Trophoblast cell (in vitro differentiated cells and primary cell): ENCODE measurements at regions not wholly inside any gene's neighbourhood (a gene's known extent, or its start where the extent isn't known, plus 50 kb on each side); places are given as distances from the start of the nearest gene placed in this dataset.
A peak's percentile ranks its signal among the peaks of the same experiment; 100 is the strongest.

ENCODE experiments used
- DNase-seq, 2 donors: peaks; one replicate each; pipeline ENCODE4 v3.0.0-alpha.2; 2016
- H2AFZ ChIP-seq: 2 replicates; pipeline ENCODE4 v1.6.1; 2013; ENCODE audit warnings: low read length, moderate library complexity, mild to moderate bottlenecking; ENCODE audit not compliant: insufficient read depth, poor library complexity
- H2AK5ac ChIP-seq: 2 replicates; pipeline ENCODE4 v1.6.1; 2013; ENCODE audit warnings: mild to moderate bottlenecking, low read length
- H2BK120ac ChIP-seq: 2 replicates; pipeline ENCODE4 v1.6.1; 2013; ENCODE audit warnings: low read length, mild to moderate bottlenecking, moderate library complexity; ENCODE audit not compliant: insufficient read depth, poor library complexity
- H2BK12ac ChIP-seq: 2 replicates; pipeline ENCODE4 v1.6.1; 2013; ENCODE audit warnings: mild to moderate bottlenecking, low read length, moderate library complexity
- H2BK5ac ChIP-seq: 2 replicates; pipeline ENCODE4 v1.6.1; 2013; ENCODE audit warnings: low read length, low read depth, moderate library complexity, mild to moderate bottlenecking; ENCODE audit not compliant: poor library complexity
- H3K14ac ChIP-seq: 2 replicates; pipeline ENCODE4 v1.6.1; 2013; ENCODE audit warnings: mild to moderate bottlenecking, low read length
- H3K18ac ChIP-seq: 2 replicates; pipeline ENCODE4 v1.6.1; 2013; ENCODE audit warnings: mild to moderate bottlenecking, low read length
- H3K23ac ChIP-seq: 2 replicates; pipeline ENCODE4 v1.6.1; 2013; ENCODE audit warnings: low read length
- H3K27ac ChIP-seq: 2 replicates; pipeline ENCODE4 v1.5.1; 2013; ENCODE audit warnings: low read depth, mild to moderate bottlenecking, inconsistent platforms, low read length, moderate library complexity
- H3K27me3 ChIP-seq: 2 replicates; pipeline ENCODE4 v1.6.1; 2013; ENCODE audit warnings: inconsistent platforms, mild to moderate bottlenecking, low read length, moderate library complexity; ENCODE audit not compliant: insufficient read depth
- H3K36me3 ChIP-seq, 2 experiments: 1 replicate in 1 of 2; 2 replicates in 1 of 2; pipeline ENCODE4 v1.6.1; 2013; ENCODE audit warnings: low read length in 2 of 2, mild to moderate bottlenecking in 2 of 2, moderate library complexity in 1 of 2; ENCODE audit not compliant: insufficient read depth in 2 of 2, control insufficient read depth in 1 of 2
- H3K4ac ChIP-seq: 2 replicates; pipeline ENCODE4 v1.6.1; 2013; ENCODE audit warnings: low read depth, mild to moderate bottlenecking, low read length, moderate library complexity
- H3K4me1 ChIP-seq, 2 experiments: 1 replicate in 1 of 2; 2 replicates in 1 of 2; pipeline ENCODE4 v1.6.1; 2013; ENCODE audit warnings: low read length in 2 of 2, mild to moderate bottlenecking in 2 of 2, moderate library complexity in 1 of 2; ENCODE audit not compliant: insufficient read depth in 2 of 2, control insufficient read depth in 1 of 2
- H3K4me2 ChIP-seq: 2 replicates; pipeline ENCODE4 v1.6.1; 2013; ENCODE audit warnings: inconsistent platforms, mild to moderate bottlenecking, low read length, moderate library complexity
- H3K4me3 ChIP-seq: 2 replicates; pipeline ENCODE4 v1.5.1; 2013; ENCODE audit warnings: mild to moderate bottlenecking, low read depth, low read length, inconsistent platforms
- H3K79me1 ChIP-seq: one replicate; pipeline ENCODE4 v1.6.1; 2013; ENCODE audit warnings: low read length
- H3K79me2 ChIP-seq: 2 replicates; pipeline ENCODE4 v1.6.1; 2013; ENCODE audit warnings: low read length, mild to moderate bottlenecking; ENCODE audit not compliant: control insufficient read depth, insufficient read depth, poor library complexity
- H3K9ac ChIP-seq: 2 replicates; pipeline ENCODE4 v1.6.1; 2013; ENCODE audit warnings: mild to moderate bottlenecking, low read length
- H3K9me3 ChIP-seq: 2 replicates; pipeline ENCODE4 v1.6.1; 2013; ENCODE audit warnings: low read depth, mild to moderate bottlenecking, control low read depth, inconsistent platforms, low read length; ENCODE audit not compliant: insufficient read depth
- H4K12ac ChIP-seq: 2 replicates; pipeline ENCODE4 v1.6.1; 2013; ENCODE audit warnings: low read depth, mild to moderate bottlenecking, low read length, moderate library complexity
- H4K8ac ChIP-seq: 2 replicates; pipeline ENCODE4 v1.6.1; 2013; ENCODE audit warnings: low read depth, mild to moderate bottlenecking, low read length, moderate library complexity
- H4K91ac ChIP-seq: one replicate; pipeline ENCODE4 v1.6.1; 2013; ENCODE audit warnings: low read depth, mild to moderate bottlenecking, low read length, moderate library complexity
- WGBS: extraction: QIAGEN DNeasy Blood & Tissue Kit; methylation state at CpG from one replicate; pipeline ENCODE4 v1.1.7; 2013; ENCODE audit warnings: missing lambda C conversion rate; ENCODE audit not compliant: insufficient read length, insufficient coverage; ENCODE audit errors: extremely low coverage; 5-methylcytosine and 5-hydroxymethylcytosine counted together

DNA sequence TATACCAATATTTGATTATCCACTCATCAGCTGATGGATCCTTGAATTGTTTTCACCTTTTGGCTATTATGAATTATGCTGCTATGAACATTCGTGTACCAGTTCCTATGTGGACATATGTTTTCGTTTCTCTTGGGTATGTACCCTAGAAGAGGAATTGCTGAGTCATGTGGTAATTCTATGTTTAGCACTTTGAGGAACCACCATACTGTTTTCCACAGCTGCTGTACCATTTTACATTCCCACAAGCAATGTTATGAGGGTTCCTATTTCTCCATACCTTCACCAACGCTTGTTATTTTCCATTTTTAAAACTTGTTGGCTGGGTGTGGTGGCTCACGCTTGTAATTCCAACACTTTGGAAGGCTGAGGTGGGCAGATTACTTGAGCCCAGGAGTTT lies 62.9 kb downstream of the RPLP1 start:
- Histone ChIP-seq H3K4me1 (no peaks in the 10 kb centered on the region), H4K91ac (no peak overlapping the region), H3K9ac (no peak overlapping the region), H3K36me3 (no peaks in the 10 kb centered on the region), H3K4ac (no peak overlapping the region), H4K12ac (no peak overlapping the region), H3K27ac (no peak overlapping the region), H3K23ac (no peak overlapping the region), H3K14ac (no peak overlapping the region), H2BK12ac (no peak overlapping the region), H3K27me3 (no peaks in the 10 kb centered on the region), H2AK5ac (no peak overlapping the region), H3K18ac (no peak overlapping the region), H3K79me1 (no peaks in the 10 kb centered on the region), H2BK5ac (no peak overlapping the region), H2BK120ac (no peak overlapping the region), H2AFZ (no peak overlapping the region), H3K4me2 (no peak overlapping the region), H3K4me3 (no peak overlapping the region), H4K8ac (no peak overlapping the region), H3K79me2 (no peaks in the 10 kb centered on the region), H3K9me3 (no peaks in the 10 kb centered on the region)
- no CpG with 5 or more reads among the region's 4 CpGs for WGBS
- DNase-seq, result peak in 1 of 2 donors; percentile 74

DNA sequence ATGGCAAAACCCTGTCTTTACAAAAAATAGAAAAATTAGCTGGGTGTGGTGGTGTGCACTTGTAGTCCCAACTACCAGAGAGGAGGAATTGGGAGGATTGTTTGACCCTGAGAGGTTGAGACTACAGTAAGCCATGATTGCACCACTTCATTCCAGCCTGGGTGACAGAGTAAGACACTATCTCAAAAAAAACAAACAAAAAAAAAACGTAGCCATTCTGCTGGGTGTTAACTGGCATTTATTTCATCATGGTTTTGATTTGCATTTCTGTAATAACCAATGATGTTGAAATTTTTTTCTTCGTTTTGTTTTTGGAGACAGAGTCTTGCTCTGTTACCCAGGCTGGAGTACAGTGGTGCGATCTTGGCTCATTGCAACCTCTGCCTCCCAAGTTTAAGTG lies 63.3 kb downstream of the RPLP1 start:
- no peak overlapping the region for H3K9ac ChIP-seq
- no peak overlapping the region for H3K4ac ChIP-seq
- H3K36me3 ChIP-seq, result no peaks in the 10 kb centered on the region
- H3K79me1 ChIP-seq, result no peaks in the 10 kb centered on the region
- H3K14ac ChIP-seq, result no peak overlapping the region
- no peak overlapping the region for H3K27ac ChIP-seq
- no peak overlapping the region for H3K4me3 ChIP-seq
- H3K4me1 ChIP-seq, result no peaks in the 10 kb centered on the region
- no peak overlapping the region for H2AK5ac ChIP-seq
- no CpG with 5 or more reads among the region's 3 CpGs for WGBS
- no peak overlapping the region for H4K12ac ChIP-seq
- no peaks in the 10 kb centered on the region for H3K27me3 ChIP-seq
- no peak overlapping the region for H3K18ac ChIP-seq
- H3K79me2 ChIP-seq, result no peaks in the 10 kb centered on the region
- no peak overlapping the region for H3K23ac ChIP-seq
- no peak overlapping the region for H2AFZ ChIP-seq
- H4K8ac ChIP-seq, result no peak overlapping the region
- H3K9me3 ChIP-seq, result no peaks in the 10 kb centered on the region
- no peak overlapping the region for H3K4me2 ChIP-seq
- H4K91ac ChIP-seq, result no peak overlapping the region
- no peak overlapping the region for H2BK120ac ChIP-seq
- H2BK5ac ChIP-seq, result no peak overlapping the region
- no peak overlapping the region for H2BK12ac ChIP-seq
- peak; percentile 61 to 91 for DNase-seq

DNA sequence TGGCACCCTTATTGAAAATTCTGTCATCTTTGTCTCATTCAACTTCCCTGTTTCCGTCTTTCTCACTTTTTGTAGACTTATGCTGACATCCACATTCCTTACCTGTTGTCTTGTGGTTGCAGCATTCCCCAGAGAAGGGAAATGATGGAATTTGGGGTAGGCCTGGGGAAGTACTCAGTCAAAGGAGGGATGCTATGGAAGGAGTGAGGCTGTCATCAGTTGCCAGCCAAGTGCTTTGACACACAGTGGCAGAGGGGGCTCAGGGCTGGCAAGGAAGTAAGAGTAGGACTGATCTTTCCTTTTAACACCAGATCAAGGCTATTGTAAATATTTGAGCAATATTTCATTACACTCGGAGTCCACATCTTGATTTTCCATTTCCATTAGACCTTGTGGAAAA lies 64.4 kb downstream of the RPLP1 start:
- Histone ChIP-seq H4K12ac (no peak overlapping the region), H4K8ac (no peak overlapping the region), H3K27ac (no peak overlapping the region), H2BK5ac (no peak overlapping the region), H2BK12ac (no peak overlapping the region), H3K9me3 (no peaks in the 10 kb centered on the region), H3K27me3 (no peaks in the 10 kb centered on the region), H3K4me1 (no peaks in the 10 kb centered on the region), H4K91ac (no peak overlapping the region), H3K23ac (no peak overlapping the region), H3K9ac (no peak overlapping the region), H3K4me2 (no peak overlapping the region), H3K79me2 (no peaks in the 10 kb centered on the region), H3K4ac (no peak overlapping the region), H3K4me3 (no peak overlapping the region), H3K14ac (no peak overlapping the region), H2BK120ac (no peak overlapping the region), H3K18ac (no peak overlapping the region), H2AK5ac (no peak overlapping the region), H3K79me1 (no peaks in the 10 kb centered on the region), H3K36me3 (no peaks in the 10 kb centered on the region), H2AFZ (no peak overlapping the region)
- WGBS, result no CpG with 5 or more reads among the region's 2 CpGs
- DNase-seq, result no peak

DNA sequence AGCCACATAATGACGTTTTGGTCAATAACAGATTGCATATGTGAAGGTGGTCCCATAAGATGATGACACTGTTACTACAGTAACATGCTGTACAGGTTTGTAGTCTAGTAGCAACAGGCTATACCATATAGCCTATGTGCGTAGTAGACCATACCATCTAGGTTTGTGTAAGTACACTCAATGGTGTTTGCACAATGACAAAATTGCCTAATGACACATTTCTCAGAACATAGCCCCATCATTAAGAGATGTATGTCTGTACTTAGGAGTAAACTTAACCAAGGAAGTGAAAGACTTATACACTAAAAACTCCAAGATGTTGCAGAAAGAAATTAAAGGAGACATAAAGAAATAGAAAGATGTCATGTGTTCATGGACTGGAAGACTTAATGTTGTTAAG lies 66.2 kb downstream of the RPLP1 start:
- no peak overlapping the region for H3K27ac ChIP-seq
- no peaks in the 10 kb centered on the region for H3K79me2 ChIP-seq
- DNase-seq, result peak in 1 of 2 donors; percentile 18
- no peak overlapping the region for H3K4me3 ChIP-seq
- H3K36me3 ChIP-seq, result no peaks in the 10 kb centered on the region
- H3K9ac ChIP-seq, result no peak overlapping the region
- peaks cover 1% of the 10 kb centered on the region for H3K9me3 ChIP-seq
- WGBS, result no CpG with 5 or more reads among the region's 2 CpGs
- H3K4me1 ChIP-seq, result no peaks in the 10 kb centered on the region
- no peak overlapping the region for H3K23ac ChIP-seq
- no peaks in the 10 kb centered on the region for H3K27me3 ChIP-seq
- H4K91ac ChIP-seq, result no peak overlapping the region
- H4K8ac ChIP-seq, result no peak overlapping the region
- no peak overlapping the region for H2BK12ac ChIP-seq
- no peak overlapping the region for H3K18ac ChIP-seq
- no peak overlapping the region for H2BK120ac ChIP-seq
- H3K14ac ChIP-seq, result no peak overlapping the region
- no peak overlapping the region for H3K4me2 ChIP-seq
- no peaks in the 10 kb centered on the region for H3K79me1 ChIP-seq
- no peak overlapping the region for H2AFZ ChIP-seq
- no peak overlapping the region for H3K4ac ChIP-seq
- H2AK5ac ChIP-seq, result no peak overlapping the region
- no peak overlapping the region for H4K12ac ChIP-seq
- no peak overlapping the region for H2BK5ac ChIP-seq
